SK-N-SH treated with all-trans-retinoic acid at 6 μM for 48 hours (cell line): ENCODE measurements at regions not wholly inside any gene's neighbourhood (a gene's known extent, or its start where the extent isn't known, plus 50 kb on each side); places are given as distances from the start of the nearest gene placed in this dataset.

Experiments used
- ATAC-seq: fragments of 200-7000 bp; cut with Tn5 transposase; 3 replicates; pipeline ENCODE4 v1.9.1; 2020; ENCODE audit warnings: mild to moderate bottlenecking, moderate library complexity
- ARNTL ChIP-seq: fragments of 450-650 bp; formaldehyde crosslinking; IDR thresholded peaks from 2 replicates; pipeline ENCODE4 v1.5.0; 2020; ENCODE audit warnings: low read depth, mild to moderate bottlenecking, moderate library complexity, borderline replicate concordance
- CREB5 ChIP-seq: fragments of 250-450 bp; sonication (Bioruptor Pico); IDR thresholded peaks from 2 replicates; pipeline ENCODE4 v1.5.1; 2020; ENCODE audit warnings: low read depth, mild to moderate bottlenecking, moderate library complexity
- CSDC2 ChIP-seq: fragments of 250-450 bp; sonication (Bioruptor Pico); IDR thresholded peaks from 2 replicates; pipeline ENCODE4 v1.5.0; 2020; ENCODE audit warnings: mild to moderate bottlenecking, moderate library complexity
- GLIS3 ChIP-seq: fragments of 250-450 bp; sonication (Bioruptor Pico); IDR thresholded peaks from 2 replicates; pipeline ENCODE4 v1.5.0; 2020; ENCODE audit warnings: mild to moderate bottlenecking, moderate library complexity
- ISL1 ChIP-seq: fragments of 250-450 bp; sonication (Bioruptor Pico); IDR thresholded peaks from 2 replicates; pipeline ENCODE4 v2.1.2; 2022; ENCODE audit warnings: mild to moderate bottlenecking, moderate library complexity
- POU6F1 ChIP-seq: fragments of 250-450 bp; sonication (Bioruptor Pico); IDR thresholded peaks from 2 replicates; pipeline ENCODE4 v1.8.0; 2021; ENCODE audit warnings: low read depth, mild to moderate bottlenecking, moderate library complexity, borderline replicate concordance
- RARB ChIP-seq: fragments of 250-450 bp; sonication (Bioruptor Pico); IDR thresholded peaks from 2 replicates; pipeline ENCODE4 v1.8.0; 2021; ENCODE audit warnings: mild to moderate bottlenecking, moderate library complexity
- TCF4 ChIP-seq: fragments of 250-450 bp; sonication (Bioruptor Pico); IDR thresholded peaks from 2 replicates; pipeline ENCODE4 v1.8.0; 2021; ENCODE audit warnings: mild to moderate bottlenecking, moderate library complexity, borderline replicate concordance
- TSHZ2 ChIP-seq: fragments of 250-450 bp; sonication (Bioruptor Pico); IDR thresholded peaks from 2 replicates; pipeline ENCODE4 v1.5.0; 2020; ENCODE audit warnings: mild to moderate bottlenecking, moderate library complexity
- ZFP3 ChIP-seq: fragments of 250-450 bp; sonication (Bioruptor Pico); IDR thresholded peaks from 2 replicates; pipeline ENCODE4 v1.5.0; 2020; ENCODE audit warnings: mild to moderate bottlenecking, moderate library complexity
- ZNF565 ChIP-seq: fragments of 450-650 bp; formaldehyde crosslinking; conservative IDR thresholded peaks from 2 replicates; pipeline ENCODE4 v1.5.0; 2020; ENCODE audit warnings: low read depth, mild to moderate bottlenecking, moderate library complexity

GRCh38 chr20:39095870-39096269 is 133.7 kb downstream of the DHX35 start (continued):
- no peak for TF ChIP-seq ZNF565 (CRISPR knock-in tag)

DNA sequence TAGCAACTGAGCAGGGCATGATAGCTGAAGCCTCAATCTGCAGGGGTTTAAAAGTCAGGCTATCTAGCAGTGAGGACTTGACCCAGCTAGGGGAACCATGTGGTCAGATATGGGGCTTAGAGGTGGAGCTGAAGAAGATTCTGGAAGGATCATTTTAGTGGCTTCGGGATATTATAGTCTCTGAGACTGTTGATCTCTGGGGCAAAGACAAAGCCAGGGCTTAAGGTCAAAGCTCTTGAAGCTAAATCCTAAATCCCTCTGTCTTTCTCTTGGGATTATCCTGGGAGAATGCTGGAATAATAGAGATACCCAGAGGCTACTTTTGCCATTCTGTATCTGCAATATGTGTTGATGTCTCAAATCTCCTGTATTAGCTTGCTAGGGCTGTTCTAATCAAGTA is 132.2 kb downstream of the DHX35 start:
- TF ChIP-seq CREB5 (CRISPR knock-in tag), result no peak
- ATAC-seq, result no peak

- ATAC-seq, result no peak
- TF ChIP-seq ZFP3, result peak; percentile 92
- no peak for TF ChIP-seq POU6F1 (CRISPR knock-in tag)
- no peak for TF ChIP-seq RARB (CRISPR knock-in tag)
- no peak for TF ChIP-seq CSDC2 (CRISPR knock-in tag)
- TF ChIP-seq CREB5 (CRISPR knock-in tag), result no peak
- TF ChIP-seq ISL1, result no peak
- no peak for TF ChIP-seq TCF4 (CRISPR knock-in tag)
Measured at GRCh38 chr20:39092733-39093410, 130.7 kb downstream of the DHX35 start.

GRCh38 chr20:39090906-39091305 is 128.8 kb downstream of the DHX35 start:
- TF ChIP-seq GLIS3 (CRISPR knock-in tag) (no peak), ARNTL (CRISPR knock-in tag) (no peak), TSHZ2 (CRISPR knock-in tag) (no peak)
- TF ChIP-seq, all 23 proteins: peak for 0
- no peak for ATAC-seq

DNA sequence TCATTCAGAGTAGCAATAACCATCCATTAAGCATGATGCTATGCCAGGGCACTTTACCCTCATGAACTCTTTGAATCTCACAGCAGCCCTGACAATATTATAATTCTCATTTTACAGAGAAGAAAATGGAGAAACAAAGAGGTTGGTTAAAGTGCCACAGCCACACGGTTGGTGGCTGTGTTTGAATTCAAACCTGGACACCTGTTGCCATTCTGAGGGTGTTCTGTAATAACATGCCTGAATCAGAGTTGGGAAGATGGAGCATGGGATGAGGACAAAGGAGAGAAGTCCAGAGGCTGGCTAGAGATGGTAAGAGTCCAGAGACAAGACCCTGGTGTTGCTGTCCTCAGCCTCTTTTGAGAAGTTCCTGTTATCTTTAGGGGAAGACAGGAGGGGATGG is 127.7 kb downstream of the DHX35 start:
- TF ChIP-seq ARNTL (CRISPR knock-in tag), result no peak
- no peak for ATAC-seq
